Endodermal cell (in vitro differentiated cells): ENCODE measurements at regions not wholly inside any gene's neighbourhood (a gene's known extent, or its start where the extent isn't known, plus 50 kb on each side); places are given as distances from the start of the nearest gene placed in this dataset.

Experiments used
- DNase-seq: peaks from one replicate; pipeline ENCODE4 v3.0.0-alpha.2; 2017
- H3K27ac ChIP-seq: 2 replicates; pipeline ENCODE4 v1.5.1; 2013; ENCODE audit warnings: mild to moderate bottlenecking, low read depth, low read length, moderate library complexity
- H3K27me3 ChIP-seq: 2 replicates; pipeline ENCODE4 v1.6.1; 2013; ENCODE audit warnings: mild to moderate bottlenecking, low read length, moderate library complexity; ENCODE audit not compliant: insufficient read depth, control insufficient read depth, poor library complexity, severe bottlenecking
- H3K36me3 ChIP-seq: 2 replicates; pipeline ENCODE4 v1.7.0; 2013; ENCODE audit warnings: mild to moderate bottlenecking, low read length, moderate library complexity; ENCODE audit not compliant: control insufficient read depth, insufficient read depth
- H3K4me1 ChIP-seq: one replicate; pipeline ENCODE4 v1.7.0; 2013; ENCODE audit warnings: low read length; ENCODE audit not compliant: control insufficient read depth, insufficient read depth
- H3K4me3 ChIP-seq: 2 replicates; pipeline ENCODE4 v1.5.1; 2013; ENCODE audit warnings: mild to moderate bottlenecking, low read length, moderate library complexity
- H3K9ac ChIP-seq: 2 replicates; pipeline ENCODE4 v1.6.1; 2013; ENCODE audit warnings: mild to moderate bottlenecking, low read length, moderate library complexity; ENCODE audit not compliant: poor library complexity, severe bottlenecking; ENCODE audit errors: extremely low read depth
- H3K9me3 ChIP-seq: 2 replicates; pipeline ENCODE4 v1.6.1; 2013; ENCODE audit warnings: mild to moderate bottlenecking, low read length, moderate library complexity; ENCODE audit not compliant: control insufficient read depth
- H3K27ac Mint-ChIP-seq: 2 replicates; pipeline ENCODE4 v1.8.0; 2020; ENCODE audit warnings: mixed read lengths
- H3K27me3 Mint-ChIP-seq: 2 replicates; pipeline ENCODE4 v1.8.0; 2021; ENCODE audit warnings: mild to moderate bottlenecking, mixed read lengths; ENCODE audit not compliant: insufficient read depth
- H3K36me3 Mint-ChIP-seq: 2 replicates; pipeline ENCODE4 v1.8.0; 2020; ENCODE audit warnings: low read depth, mixed read lengths
- H3K4me1 Mint-ChIP-seq: 2 replicates; pipeline ENCODE4 v1.8.0; 2020; ENCODE audit warnings: mixed read lengths
- H3K4me3 Mint-ChIP-seq: 2 replicates; pipeline ENCODE4 v1.8.0; 2020; ENCODE audit warnings: mild to moderate bottlenecking, moderate library complexity, mixed read lengths
- H3K9me3 Mint-ChIP-seq: 2 replicates; pipeline ENCODE4 v1.8.0; 2020; ENCODE audit warnings: mild to moderate bottlenecking, mixed read lengths
- WGBS, 2 experiments: methylation state at CpG; one replicate each; pipeline versions ENCODE4 v1.1.5 to v1.1.7; 2013; ENCODE audit warnings: missing lambda C conversion rate in 2 of 2, mixed read lengths in 1 of 2; ENCODE audit not compliant: insufficient coverage in 1 of 2, insufficient read length in 1 of 2; 5-methylcytosine and 5-hydroxymethylcytosine counted together
- TF ChIP-seq, protein P1 (sequence below): fragments of 200-600 bp; sonication (generic); conservative IDR thresholded peaks from 2 replicates; pipeline ENCODE4 v1.5.0; 2021; ENCODE audit warnings: antibody characterized with exemption, mild to moderate bottlenecking

- Mint-ChIP-seq H3K4me1 (no peaks in the 10 kb centered on the region), H3K27ac (no peak overlapping the region), H3K27me3 (no peaks in the 10 kb centered on the region), H3K9me3 (peaks cover 10% of the 10 kb centered on the region), H3K4me3 (no peak overlapping the region), H3K36me3 (no peaks in the 10 kb centered on the region)
- H3K9me3 ChIP-seq: no peaks in the 10 kb centered on the region
- WGBS, 2 experiments: 88 to 94% methylated on average over 3 of the region's 3 CpGs
- TF ChIP-seq, protein P1, sequence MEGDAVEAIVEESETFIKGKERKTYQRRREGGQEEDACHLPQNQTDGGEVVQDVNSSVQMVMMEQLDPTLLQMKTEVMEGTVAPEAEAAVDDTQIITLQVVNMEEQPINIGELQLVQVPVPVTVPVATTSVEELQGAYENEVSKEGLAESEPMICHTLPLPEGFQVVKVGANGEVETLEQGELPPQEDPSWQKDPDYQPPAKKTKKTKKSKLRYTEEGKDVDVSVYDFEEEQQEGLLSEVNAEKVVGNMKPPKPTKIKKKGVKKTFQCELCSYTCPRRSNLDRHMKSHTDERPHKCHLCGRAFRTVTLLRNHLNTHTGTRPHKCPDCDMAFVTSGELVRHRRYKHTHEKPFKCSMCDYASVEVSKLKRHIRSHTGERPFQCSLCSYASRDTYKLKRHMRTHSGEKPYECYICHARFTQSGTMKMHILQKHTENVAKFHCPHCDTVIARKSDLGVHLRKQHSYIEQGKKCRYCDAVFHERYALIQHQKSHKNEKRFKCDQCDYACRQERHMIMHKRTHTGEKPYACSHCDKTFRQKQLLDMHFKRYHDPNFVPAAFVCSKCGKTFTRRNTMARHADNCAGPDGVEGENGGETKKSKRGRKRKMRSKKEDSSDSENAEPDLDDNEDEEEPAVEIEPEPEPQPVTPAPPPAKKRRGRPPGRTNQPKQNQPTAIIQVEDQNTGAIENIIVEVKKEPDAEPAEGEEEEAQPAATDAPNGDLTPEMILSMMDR: no peak
- H3K27me3 ChIP-seq: no peaks in the 10 kb centered on the region
- no peaks in the 10 kb centered on the region for H3K36me3 ChIP-seq
- no peak overlapping the region for H3K9ac ChIP-seq
- H3K4me1 ChIP-seq: no peaks in the 10 kb centered on the region
- no peak overlapping the region for H3K4me3 ChIP-seq
- H3K27ac ChIP-seq: no peak overlapping the region
- DNase-seq: no peak
Observed at GRCh38 chr2:201568217-201568820, 75.0 kb downstream of the TMEM237 start.

- H3K9me3 ChIP-seq: no peaks in the 10 kb centered on the region
- Mint-ChIP-seq H3K27ac (no peak overlapping the region), H3K36me3 (no peaks in the 10 kb centered on the region), H3K27me3 (no peaks in the 10 kb centered on the region), H3K4me1 (peaks cover 5% of the 10 kb centered on the region), H3K9me3 (peaks cover 9% of the 10 kb centered on the region), H3K4me3 (no peak overlapping the region)
- no peak overlapping the region for H3K4me3 ChIP-seq
- no peak overlapping the region for H3K27ac ChIP-seq
- H3K4me1 ChIP-seq: no peaks in the 10 kb centered on the region
- no peaks in the 10 kb centered on the region for H3K36me3 ChIP-seq
- TF ChIP-seq, protein P1: no peak
- DNase-seq: peak; percentile 42
- 83 to 94% methylated on average over 1 to 4 of the region's 4 CpGs for WGBS, 2 experiments
- no peaks in the 10 kb centered on the region for H3K27me3 ChIP-seq
- H3K9ac ChIP-seq: no peak overlapping the region
Observed at GRCh38 chr2:201559067-201559710, 84.1 kb downstream of the TMEM237 start.

DNA sequence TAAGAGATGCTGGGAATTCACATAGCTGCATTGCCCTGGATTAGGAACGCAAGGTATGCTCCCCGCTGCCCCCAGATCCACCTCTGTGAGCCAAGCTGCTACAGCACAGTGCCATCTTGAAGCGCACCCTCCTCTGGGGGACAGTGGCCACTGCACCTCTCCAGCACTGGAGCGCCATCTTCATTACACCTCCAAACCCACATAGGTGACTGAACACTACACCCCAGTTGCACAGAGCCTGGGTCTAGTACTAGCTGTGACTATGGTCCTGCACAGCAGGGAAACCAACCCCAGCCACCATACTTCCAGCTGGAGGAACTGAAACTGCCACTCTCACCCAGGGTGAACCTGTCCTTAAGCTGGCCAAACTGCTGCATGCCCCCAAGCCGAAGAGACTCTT is 84.6 kb downstream of the TMEM237 start:
- Histone ChIP-seq H3K9me3 (no peaks in the 10 kb centered on the region), H3K4me3 (no peak overlapping the region), H3K27me3 (no peaks in the 10 kb centered on the region), H3K36me3 (no peaks in the 10 kb centered on the region), H3K9ac (no peak overlapping the region), H3K4me1 (no peaks in the 10 kb centered on the region), H3K27ac (no peak overlapping the region)
- Mint-ChIP-seq H3K4me3 (no peak overlapping the region), H3K36me3 (no peaks in the 10 kb centered on the region), H3K9me3 (peaks cover 5% of the 10 kb centered on the region), H3K27me3 (no peaks in the 10 kb centered on the region), H3K27ac (no peak overlapping the region), H3K4me1 (peaks cover 5% of the 10 kb centered on the region)
- WGBS, 2 experiments: 92 to 97% methylated on average over 5 of the region's 5 CpGs
- peak; percentile 69 for DNase-seq
- TF ChIP-seq, protein P1: peak; percentile 54
